HEK293 (cell line): ENCODE measurements at regions not wholly inside any gene's neighbourhood (a gene's known extent, or its start where the extent isn't known, plus 50 kb on each side); places are given as distances from the start of the nearest gene placed in this dataset.

Experiments used
- CTCF ChIA-PET: fragments of 350-600 bp; formaldehyde crosslinking; extraction: SDS; loops from one replicate; lab custom pipeline; 2021; ENCODE audit warnings: antibody characterized with exemption; lab: Yijun Ruan, JAX
- POLR2A ChIA-PET: fragments of 300-600 bp; formaldehyde crosslinking; extraction: SDS; loops from one replicate; lab custom pipeline; 2020; ENCODE audit warnings: antibody characterized with exemption, inconsistent platforms; lab: Yijun Ruan, JAX
- H3K27ac ChIP-seq: fragments of 200-500 bp; sonication (Bioruptor generic); 2 replicates; pipeline ENCODE4 v1.5.1; 2014; ENCODE audit warnings: low read depth, low read length, control low read depth, inconsistent platforms; ENCODE audit errors: extremely low read depth
- H3K36me3 ChIP-seq, 2 experiments: fragments of 200-500 bp in 1 of 2; sonication (Bioruptor generic) in 1 of 2; 1 replicate in 1 of 2; 2 replicates in 1 of 2; pipeline ENCODE4 v1.5.1; 2014 to 2017; ENCODE audit warnings: inconsistent platforms in 2 of 2, low read length in 2 of 2; ENCODE audit not compliant: control insufficient read depth in 2 of 2, insufficient read depth in 1 of 2
- H3K4me1 ChIP-seq: fragments of 200-500 bp; sonication (Bioruptor generic); 2 replicates; pipeline ENCODE4 v1.5.1; 2014; ENCODE audit warnings: mild to moderate bottlenecking, low read length, inconsistent platforms; ENCODE audit not compliant: control insufficient read depth, insufficient read depth
- H3K4me3 ChIP-seq: 2 replicates; pipeline ENCODE4 v1.5.1; 2011; ENCODE audit warnings: low read depth, mild to moderate bottlenecking, control low read depth, low read length, moderate library complexity
- H3K9me3 ChIP-seq: fragments of 200-500 bp; sonication (Bioruptor generic); 2 replicates; pipeline ENCODE4 v1.5.1; 2014; ENCODE audit warnings: low read depth, low read length, inconsistent platforms; ENCODE audit not compliant: control insufficient read depth, insufficient read depth
- EGR2 ChIP-seq: fragments of 450-650 bp; formaldehyde crosslinking; IDR thresholded peaks from 2 replicates; pipeline ENCODE4 v1.5.1; 2016; ENCODE audit warnings: low read depth, missing biosample characterization, missing genetic modification characterization
- HOXA7 ChIP-seq: sonication (generic); formaldehyde crosslinking; IDR thresholded peaks from 2 replicates; pipeline ENCODE4 v1.8.1; 2022; ENCODE audit warnings: missing genetic modification reagents, borderline replicate concordance
- KLF1 ChIP-seq: fragments of 450-650 bp; formaldehyde crosslinking; IDR thresholded peaks from 2 replicates; pipeline ENCODE4 v1.5.1; 2016; ENCODE audit warnings: missing biosample characterization, missing genetic modification characterization
- KLF8 ChIP-seq: fragments of 450-650 bp; formaldehyde crosslinking; IDR thresholded peaks from 2 replicates; pipeline ENCODE4 v1.5.1; 2016; ENCODE audit warnings: missing biosample characterization, missing genetic modification characterization
- MEIS1 ChIP-seq: sonication (generic); formaldehyde crosslinking; IDR thresholded peaks from 2 replicates; pipeline ENCODE4 v1.8.1; 2022; ENCODE audit warnings: missing genetic modification reagents, mild to moderate bottlenecking, borderline replicate concordance
- REPIN1 ChIP-seq: fragments of 450-650 bp; formaldehyde crosslinking; IDR thresholded peaks from 2 replicates; pipeline ENCODE4 v1.5.1; 2017; ENCODE audit warnings: missing biosample characterization, missing genetic modification characterization, low read depth
- SCRT1 ChIP-seq: fragments of 450-650 bp; formaldehyde crosslinking; IDR thresholded peaks from 2 replicates; pipeline ENCODE4 v1.5.1; 2016; ENCODE audit warnings: missing biosample characterization, missing genetic modification characterization, borderline replicate concordance
- SP7 ChIP-seq: fragments of 450-650 bp; formaldehyde crosslinking; IDR thresholded peaks from 2 replicates; pipeline ENCODE4 v1.5.1; 2016; ENCODE audit warnings: missing biosample characterization, missing genetic modification characterization
- ZBTB20 ChIP-seq: fragments of 450-650 bp; formaldehyde crosslinking; IDR thresholded peaks from 2 replicates; pipeline ENCODE4 v1.5.1; 2016; ENCODE audit warnings: missing biosample characterization, missing genetic modification characterization
- ZEB2 ChIP-seq: fragments of 450-650 bp; formaldehyde crosslinking; IDR thresholded peaks from 2 replicates; pipeline ENCODE4 v1.5.1; 2016; ENCODE audit warnings: missing biosample characterization, missing genetic modification characterization
- ZFHX2 ChIP-seq: fragments of 450-650 bp; formaldehyde crosslinking; conservative IDR thresholded peaks from 2 replicates; pipeline ENCODE4 v1.5.1; 2016; ENCODE audit warnings: missing biosample characterization, missing genetic modification characterization
- ZFP3 ChIP-seq: fragments of 450-650 bp; formaldehyde crosslinking; IDR thresholded peaks from 2 replicates; pipeline ENCODE4 v1.5.1; 2016; ENCODE audit warnings: low read depth, missing biosample characterization, missing genetic modification characterization
- ZFP69B ChIP-seq: fragments of 450-650 bp; formaldehyde crosslinking; IDR thresholded peaks from 2 replicates; pipeline ENCODE4 v1.5.1; 2016; ENCODE audit warnings: missing biosample characterization, missing genetic modification characterization
- ZNF133 ChIP-seq: fragments of 450-650 bp; formaldehyde crosslinking; IDR thresholded peaks from 2 replicates; pipeline ENCODE4 v1.5.1; 2016; ENCODE audit warnings: missing biosample characterization, missing genetic modification characterization
- ZNF16 ChIP-seq: fragments of 450-650 bp; formaldehyde crosslinking; IDR thresholded peaks from 2 replicates; pipeline ENCODE4 v1.5.1; 2016; ENCODE audit warnings: low read depth, missing biosample characterization, missing genetic modification characterization
- ZNF184 ChIP-seq: fragments of 450-650 bp; IDR thresholded peaks from 2 replicates; pipeline ENCODE4 v1.5.1; 2018; ENCODE audit warnings: missing biosample characterization, mild to moderate bottlenecking, missing genetic modification characterization
- ZNF221 ChIP-seq: fragments of 450-650 bp; formaldehyde crosslinking; IDR thresholded peaks from 2 replicates; pipeline ENCODE4 v1.5.1; 2017; ENCODE audit warnings: missing biosample characterization, missing genetic modification characterization, borderline replicate concordance
- ZNF223 ChIP-seq: fragments of 450-650 bp; formaldehyde crosslinking; IDR thresholded peaks from 2 replicates; pipeline ENCODE4 v1.5.1; 2016; ENCODE audit warnings: missing biosample characterization, missing genetic modification characterization
- ZNF266 ChIP-seq: fragments of 450-650 bp; formaldehyde crosslinking; IDR thresholded peaks from 2 replicates; pipeline ENCODE4 v1.5.1; 2016; ENCODE audit warnings: missing biosample characterization, missing genetic modification characterization, low read depth
- ZNF311 ChIP-seq: fragments of 450-650 bp; formaldehyde crosslinking; IDR thresholded peaks from 2 replicates; pipeline ENCODE4 v1.5.1; 2017; ENCODE audit warnings: missing biosample characterization, missing genetic modification characterization, borderline replicate concordance
- ZNF335 ChIP-seq: fragments of 450-650 bp; formaldehyde crosslinking; conservative IDR thresholded peaks from 2 replicates; pipeline ENCODE4 v1.5.1; 2016; ENCODE audit warnings: missing biosample characterization, missing genetic modification characterization
- ZNF398 ChIP-seq: fragments of 450-650 bp; formaldehyde crosslinking; IDR thresholded peaks from 2 replicates; pipeline ENCODE4 v1.5.1; 2017; ENCODE audit warnings: missing biosample characterization, missing genetic modification characterization
- ZNF433 ChIP-seq: fragments of 450-650 bp; formaldehyde crosslinking; IDR thresholded peaks from 2 replicates; pipeline ENCODE4 v1.5.1; 2016; ENCODE audit warnings: missing biosample characterization, missing genetic modification characterization, low read depth
- ZNF529 ChIP-seq: fragments of 450-650 bp; formaldehyde crosslinking; IDR thresholded peaks from 2 replicates; pipeline ENCODE4 v1.5.1; 2017; ENCODE audit warnings: missing genetic modification characterization, missing biosample characterization; ENCODE audit not compliant: insufficient replicate concordance
- ZNF549 ChIP-seq: fragments of 450-650 bp; IDR thresholded peaks from 2 replicates; pipeline ENCODE4 v1.5.1; 2018; ENCODE audit warnings: missing biosample characterization, missing genetic modification characterization, mild to moderate bottlenecking, inconsistent platforms, moderate library complexity
- ZNF561 ChIP-seq: fragments of 450-650 bp; IDR thresholded peaks from 2 replicates; pipeline ENCODE4 v1.5.1; 2018; ENCODE audit warnings: missing biosample characterization, missing genetic modification characterization, borderline replicate concordance
- ZNF621 ChIP-seq: fragments of 450-650 bp; formaldehyde crosslinking; IDR thresholded peaks from 2 replicates; pipeline ENCODE4 v1.5.1; 2017; ENCODE audit warnings: missing biosample characterization, missing genetic modification characterization
- ZNF629 ChIP-seq: fragments of 450-650 bp; formaldehyde crosslinking; IDR thresholded peaks from 2 replicates; pipeline ENCODE4 v1.5.1; 2017; ENCODE audit warnings: missing biosample characterization, missing genetic modification characterization
- ZNF670 ChIP-seq: fragments of 450-650 bp; formaldehyde crosslinking; IDR thresholded peaks from 2 replicates; pipeline ENCODE4 v1.5.1; 2016; ENCODE audit warnings: missing biosample characterization, missing genetic modification characterization, low read depth
- ZNF768 ChIP-seq: fragments of 450-650 bp; formaldehyde crosslinking; IDR thresholded peaks from 2 replicates; pipeline ENCODE4 v1.5.1; 2018; ENCODE audit warnings: missing biosample characterization, mild to moderate bottlenecking, missing genetic modification characterization
- ZNF843 ChIP-seq: fragments of 450-650 bp; formaldehyde crosslinking; IDR thresholded peaks from 2 replicates; pipeline ENCODE4 v1.5.1; 2016; ENCODE audit warnings: missing biosample characterization, missing genetic modification characterization
- ZSCAN18 ChIP-seq: fragments of 450-650 bp; formaldehyde crosslinking; IDR thresholded peaks from 2 replicates; pipeline ENCODE4 v1.5.1; 2016; ENCODE audit warnings: missing biosample characterization, missing genetic modification characterization
- ZXDB ChIP-seq: fragments of 450-650 bp; formaldehyde crosslinking; IDR thresholded peaks from 2 replicates; pipeline ENCODE4 v1.5.1; 2016; ENCODE audit warnings: missing biosample characterization, missing genetic modification characterization

GRCh38 chr2:2914252-2914651 lies 463.4 kb downstream of the EIPR1 start:
- H3K4me3 ChIP-seq = no peak overlapping the region
- H3K36me3 ChIP-seq = no peaks in the 10 kb centered on the region
- TF ChIP-seq ZNF621 (tag by site-specific recombination) (no peak), ZFHX2 (tag by site-specific recombination) (no peak), ZNF221 (no peak), ZNF184 (no peak), ZNF266 (tag by site-specific recombination) (no peak), ZFP3 (no peak), ZNF223 (tag by site-specific recombination) (no peak), EGR2 (tag by site-specific recombination) (no peak), ZNF561 (no peak)
- CTCF ChIA-PET = no interaction called here
- H3K4me1 ChIP-seq = no peaks in the 10 kb centered on the region
- no peak overlapping the region for H3K27ac ChIP-seq
- POLR2A ChIA-PET = no interaction called here
- H3K9me3 ChIP-seq = no peaks in the 10 kb centered on the region

- Histone ChIP-seq H3K36me3 (no peaks in the 10 kb centered on the region), H3K4me3 (no peak overlapping the region), H3K27ac (no peak overlapping the region), H3K4me1 (no peaks in the 10 kb centered on the region), H3K9me3 (no peaks in the 10 kb centered on the region)
- TF ChIP-seq ZNF398 (tag by site-specific recombination) = no peak
- no peak for TF ChIP-seq ZNF16 (tag by site-specific recombination)
- TF ChIP-seq ZNF221 = no peak
- no peak for TF ChIP-seq ZNF768 (tag by site-specific recombination)
- no peak for TF ChIP-seq ZNF311 (tag by site-specific recombination)
- TF ChIP-seq ZFP69B (tag by site-specific recombination) = no peak
- TF ChIP-seq KLF1 (tag by site-specific recombination) = no peak
- no peak for TF ChIP-seq ZNF670 (tag by site-specific recombination)
- TF ChIP-seq SP7 = no peak
- no peak for TF ChIP-seq ZBTB20
- ChIA-PET POLR2A (no interaction called here), CTCF (no interaction called here)
Measured at GRCh38 chr2:2913601-2914120, 464.0 kb downstream of the EIPR1 start.

GRCh38 chr2:2912731-2913130 lies 464.9 kb downstream of the EIPR1 start:
- CTCF ChIA-PET = no interaction called here
- Histone ChIP-seq H3K9me3 (no peaks in the 10 kb centered on the region), H3K27ac (no peak overlapping the region), H3K4me3 (no peak overlapping the region), H3K36me3 (no peaks in the 10 kb centered on the region), H3K4me1 (no peaks in the 10 kb centered on the region)
- POLR2A ChIA-PET = no interaction called here
- TF ChIP-seq ZNF549 (tag by site-specific recombination) (no peak), ZEB2 (tag by site-specific recombination) (no peak), KLF8 (tag by site-specific recombination) (no peak), ZXDB (no peak), ZNF433 (no peak), REPIN1 (tag by site-specific recombination) (no peak), ZFHX2 (tag by site-specific recombination) (no peak), ZNF529 (tag by site-specific recombination) (no peak), ZSCAN18 (tag by site-specific recombination) (no peak), ZNF629 (tag by site-specific recombination) (no peak), ZNF335 (tag by site-specific recombination) (no peak), MEIS1 (CRISPR knock-in tag) (no peak), HOXA7 (CRISPR knock-in tag) (no peak), ZNF133 (no peak), ZNF843 (tag by site-specific recombination) (no peak), SCRT1 (no peak)
